HCT116 (cell line): ENCODE measurements at regions not wholly inside any gene's neighbourhood (a gene's known extent, or its start where the extent isn't known, plus 50 kb on each side); places are given as distances from the start of the nearest gene placed in this dataset.

Experiments
- ATAC-seq: fragments of 200-7000 bp; cut with Tn5 transposase; 2 replicates; pipeline ENCODE4 v1.9.1; 2020; ENCODE audit warnings: mild to moderate bottlenecking, moderate library complexity
- BruUV-seq: library from RNA; stranded (reverse); fragments of 400-500 nt; replicated peaks from 2 replicates; lab custom pipeline; 2021; lab: Mats Ljungman, UMichigan
- CTCF ChIA-PET: fragments of 300-600 bp; sonication (Branson Sonifier 250); formaldehyde crosslinking; loops from one replicate; lab custom pipeline; 2021; ENCODE audit warnings: antibody characterized with exemption; lab: Charles Lee
- POLR2A ChIA-PET: fragments of 300-600, 350-600 bp; sonication (Branson Sonifier 250); formaldehyde crosslinking; loops from one replicate; lab custom pipeline; 2021; ENCODE audit warnings: antibody characterized with exemption; lab: Charles Lee
- RAD21 ChIA-PET, 2 experiments: fragments of 300-600 bp; sonication (Branson Sonifier 250); formaldehyde crosslinking; loops; one replicate each; lab custom pipeline; 2023; ENCODE audit warnings: low total read pairs in 2 of 2; ENCODE audit not compliant: uncharacterized antibody in 2 of 2, unreplicated experiment in 2 of 2, low non-redundant PET in 1 of 2; lab: Charles Lee
- DNase-seq: peaks from one replicate; pipeline ENCODE4 v3.0.0-alpha.2; 2010; ENCODE audit warnings: low read depth, low spot score
- H2AFZ ChIP-seq: fragments of 200-600 bp; shearing (Covaris generic), sonication (generic); 2 replicates; pipeline ENCODE4 v1.6.1; 2017; ENCODE audit warnings: low read depth, mixed run types, mixed read lengths, antibody characterized with exemption, low read length; ENCODE audit not compliant: poor library complexity, severe bottlenecking
- H3K27ac ChIP-seq: 2 replicates; pipeline ENCODE4 v1.5.1; 2012; ENCODE audit warnings: low read depth, low read length
- H3K27me3 ChIP-seq: fragments of 200-600 bp; sonication (generic); 2 replicates; pipeline ENCODE4 v1.6.1; 2016; ENCODE audit warnings: mixed run types, low read length, mixed read lengths; ENCODE audit not compliant: insufficient read depth
- H3K36me3 ChIP-seq, 2 experiments: fragments of 200-500 bp in 1 of 2; fragments of 200-600 bp in 1 of 2; sonication (Bioruptor generic) in 1 of 2; sonication (generic) in 1 of 2; 2 replicates each; pipeline versions ENCODE4 v1.5.1 to v1.6.1; 2014 to 2016; ENCODE audit warnings: low read length in 2 of 2, inconsistent platforms in 1 of 2, mixed read lengths in 1 of 2, mixed run types in 1 of 2; ENCODE audit not compliant: insufficient read depth in 2 of 2, control insufficient read depth in 1 of 2
- H3K4me1 ChIP-seq, 2 experiments: fragments of 200-600 bp in 1 of 2; sonication (generic) in 1 of 2; 2 replicates each; pipeline versions ENCODE4 v1.5.1 to v1.6.1; 2012 to 2017; ENCODE audit warnings: low read length in 2 of 2, inconsistent platforms in 1 of 2, mild to moderate bottlenecking in 1 of 2, mixed read lengths in 1 of 2, mixed run types in 1 of 2, moderate library complexity in 1 of 2; ENCODE audit not compliant: insufficient read depth in 2 of 2, control insufficient read depth in 1 of 2
- H3K4me2 ChIP-seq: fragments of 200-600 bp; sonication (generic); 2 replicates; pipeline ENCODE4 v1.6.1; 2017; ENCODE audit warnings: mixed run types, low read length, mixed read lengths
- H3K4me3 ChIP-seq, 2 experiments: fragments of 200-600 bp in 1 of 2; sonication (generic) in 1 of 2; replicated peaks in 1 of 2; 2 replicates each; pipeline ENCODE4 v1.5.1; 2011 to 2016; ENCODE audit warnings: low read length in 2 of 2, control low read depth in 1 of 2, low read depth in 1 of 2, mild to moderate bottlenecking in 1 of 2, mixed read lengths in 1 of 2, mixed run types in 1 of 2
- H3K79me2 ChIP-seq: fragments of 200-600 bp; sonication (generic); 2 replicates; pipeline ENCODE4 v1.6.1; 2017; ENCODE audit warnings: mild to moderate bottlenecking, mixed run types, low read length, moderate library complexity, mixed read lengths; ENCODE audit not compliant: insufficient read depth
- H3K9ac ChIP-seq: fragments of 200-600 bp; sonication (generic); 2 replicates; pipeline ENCODE4 v1.6.1; 2016; ENCODE audit warnings: low read length, mixed read lengths
- H3K9me2 ChIP-seq: fragments of 200-600 bp; sonication (generic), shearing (Covaris generic); 2 replicates; pipeline ENCODE4 v1.6.1; 2017; ENCODE audit warnings: mixed run types, mild to moderate bottlenecking, moderate library complexity; ENCODE audit not compliant: insufficient read depth
- H3K9me3 ChIP-seq, 2 experiments: fragments of 200-500 bp in 1 of 2; fragments of 200-600 bp in 1 of 2; sonication (Bioruptor generic) in 1 of 2; sonication (generic) in 1 of 2; 2 replicates each; pipeline ENCODE4 v1.6.1; 2014 to 2017; ENCODE audit warnings: low read length in 2 of 2, mixed read lengths in 2 of 2, inconsistent platforms in 1 of 2, low read depth in 1 of 2, mild to moderate bottlenecking in 1 of 2, mixed run types in 1 of 2, moderate library complexity in 1 of 2; ENCODE audit not compliant: control insufficient read depth in 1 of 2, insufficient read depth in 1 of 2
- H4K20me1 ChIP-seq: fragments of 200-600 bp; sonication (generic), shearing (Covaris generic); 2 replicates; pipeline ENCODE4 v1.6.1; 2017; ENCODE audit warnings: mixed run types, mild to moderate bottlenecking, moderate library complexity; ENCODE audit not compliant: insufficient read depth
- CBX3 ChIP-seq: IDR thresholded peaks from 2 replicates; pipeline ENCODE4 v1.6.1; 2012; ENCODE audit warnings: low read depth
- CEBPB ChIP-seq: IDR thresholded peaks from 2 replicates; pipeline ENCODE4 v1.6.1; 2012; ENCODE audit warnings: low read depth
- ELF1 ChIP-seq: IDR thresholded peaks from 2 replicates; pipeline ENCODE4 v1.6.1; 2012; ENCODE audit warnings: low read depth, borderline replicate concordance
- EZH2 ChIP-seq: fragments of 200-600 bp; sonication (generic); IDR thresholded peaks from 2 replicates; pipeline ENCODE4 v1.6.1; 2017; ENCODE audit warnings: antibody characterized with exemption, mixed run types
- EZH2phosphoT487 ChIP-seq: fragments of 200-600 bp; IDR thresholded peaks from 2 replicates; pipeline ENCODE4 v1.6.1; 2018; ENCODE audit warnings: antibody characterized with exemption, borderline replicate concordance
- FOSL1 ChIP-seq: IDR thresholded peaks from 2 replicates; pipeline ENCODE4 v1.6.1; 2012; ENCODE audit warnings: low read depth
- POLR2A ChIP-seq: IDR thresholded peaks from 2 replicates; pipeline ENCODE4 v1.7.0; 2011; ENCODE audit warnings: borderline replicate concordance; ENCODE audit not compliant: insufficient read depth, insufficient read length; ENCODE audit errors: extremely low read depth
- POLR2AphosphoS5 ChIP-seq: IDR thresholded peaks from 2 replicates; pipeline ENCODE4 v1.6.1; 2011; ENCODE audit warnings: mild to moderate bottlenecking, low read depth, low read length, moderate library complexity
- RAD21 ChIP-seq: IDR thresholded peaks from 2 replicates; pipeline ENCODE4 v1.6.1; 2012; ENCODE audit warnings: low read depth, mild to moderate bottlenecking
- YY1 ChIP-seq: IDR thresholded peaks from 2 replicates; pipeline ENCODE4 v1.6.1; 2011; ENCODE audit warnings: low read length, low read depth, moderate library complexity, mild to moderate bottlenecking; ENCODE audit not compliant: insufficient replicate concordance; ENCODE audit errors: extremely low read depth
- ZFX ChIP-seq: fragments of 450-650 bp; IDR thresholded peaks from 2 replicates; pipeline ENCODE4 v1.6.1; 2017
- ZNF274 ChIP-seq: fragments of 200-500 bp; sonication (Bioruptor generic); IDR thresholded peaks from 2 replicates; pipeline ENCODE4 v1.6.1; 2014; ENCODE audit warnings: mild to moderate bottlenecking, low read depth, low read length, inconsistent platforms
- intact Hi-C: fragments of 100-400 bp; cut with micrococcal nuclease; formaldehyde crosslinking; loops from 2 replicates; pipeline ENCODE4 v1.10.0; 2022
- TF ChIP-seq, protein P1 (sequence below): IDR thresholded peaks from 2 replicates; pipeline ENCODE4 v1.6.1; 2011; ENCODE audit warnings: mild to moderate bottlenecking, low read length, moderate library complexity; ENCODE audit not compliant: insufficient replicate concordance; ENCODE audit errors: extremely low read depth
- TF ChIP-seq, protein P2 (sequence below): IDR thresholded peaks from 2 replicates; pipeline ENCODE4 v1.6.1; 2012; ENCODE audit warnings: low read depth
- TF ChIP-seq, protein P3 (sequence below): IDR thresholded peaks from 2 replicates; pipeline ENCODE4 v1.6.1; 2012
- TF ChIP-seq, protein P4 (sequence below): IDR thresholded peaks from 2 replicates; pipeline ENCODE4 v1.6.1; 2012

DNA sequence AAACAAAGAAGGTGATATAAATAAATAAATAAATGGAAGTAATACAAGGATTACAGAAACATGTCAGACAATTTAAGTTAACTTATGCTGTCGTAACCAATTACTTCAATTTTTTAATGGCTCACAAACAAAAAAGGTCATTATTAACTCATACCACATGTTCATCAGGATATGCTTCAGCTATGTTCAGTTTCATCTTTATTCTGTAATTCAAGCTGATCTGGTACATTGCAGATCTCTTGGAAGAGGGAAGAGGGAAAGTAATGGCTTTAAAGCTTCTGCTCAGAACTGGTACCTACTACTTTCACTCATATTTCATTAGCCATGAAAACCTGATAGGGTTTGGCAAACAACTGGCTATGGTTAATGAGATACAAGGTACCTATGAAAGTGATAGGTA is 67.6 kb upstream of the ERBB4 start:
- no peak overlapping the region for H3K4me2 ChIP-seq
- RAD21 ChIA-PET: no interaction called here
- H2AFZ ChIP-seq: no peak overlapping the region
- H4K20me1 ChIP-seq: no peaks in the 10 kb centered on the region
- H3K36me3 ChIP-seq: no peaks in the 10 kb centered on the region
- H3K27ac ChIP-seq: no peak overlapping the region
- DNase-seq: no peak
- H3K9me3 ChIP-seq: no peaks in the 10 kb centered on the region
- H3K27me3 ChIP-seq: no peaks in the 10 kb centered on the region
- TF ChIP-seq, protein P1, sequence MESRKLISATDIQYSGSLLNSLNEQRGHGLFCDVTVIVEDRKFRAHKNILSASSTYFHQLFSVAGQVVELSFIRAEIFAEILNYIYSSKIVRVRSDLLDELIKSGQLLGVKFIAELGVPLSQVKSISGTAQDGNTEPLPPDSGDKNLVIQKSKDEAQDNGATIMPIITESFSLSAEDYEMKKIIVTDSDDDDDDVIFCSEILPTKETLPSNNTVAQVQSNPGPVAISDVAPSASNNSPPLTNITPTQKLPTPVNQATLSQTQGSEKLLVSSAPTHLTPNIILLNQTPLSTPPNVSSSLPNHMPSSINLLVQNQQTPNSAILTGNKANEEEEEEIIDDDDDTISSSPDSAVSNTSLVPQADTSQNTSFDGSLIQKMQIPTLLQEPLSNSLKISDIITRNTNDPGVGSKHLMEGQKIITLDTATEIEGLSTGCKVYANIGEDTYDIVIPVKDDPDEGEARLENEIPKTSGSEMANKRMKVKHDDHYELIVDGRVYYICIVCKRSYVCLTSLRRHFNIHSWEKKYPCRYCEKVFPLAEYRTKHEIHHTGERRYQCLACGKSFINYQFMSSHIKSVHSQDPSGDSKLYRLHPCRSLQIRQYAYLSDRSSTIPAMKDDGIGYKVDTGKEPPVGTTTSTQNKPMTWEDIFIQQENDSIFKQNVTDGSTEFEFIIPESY: no peak
- TF ChIP-seq CEBPB: no peak
- TF ChIP-seq EZH2phosphoT487: no peak
- no peak for TF ChIP-seq CBX3
- TF ChIP-seq ZNF274: no peak
- TF ChIP-seq, protein P2, sequence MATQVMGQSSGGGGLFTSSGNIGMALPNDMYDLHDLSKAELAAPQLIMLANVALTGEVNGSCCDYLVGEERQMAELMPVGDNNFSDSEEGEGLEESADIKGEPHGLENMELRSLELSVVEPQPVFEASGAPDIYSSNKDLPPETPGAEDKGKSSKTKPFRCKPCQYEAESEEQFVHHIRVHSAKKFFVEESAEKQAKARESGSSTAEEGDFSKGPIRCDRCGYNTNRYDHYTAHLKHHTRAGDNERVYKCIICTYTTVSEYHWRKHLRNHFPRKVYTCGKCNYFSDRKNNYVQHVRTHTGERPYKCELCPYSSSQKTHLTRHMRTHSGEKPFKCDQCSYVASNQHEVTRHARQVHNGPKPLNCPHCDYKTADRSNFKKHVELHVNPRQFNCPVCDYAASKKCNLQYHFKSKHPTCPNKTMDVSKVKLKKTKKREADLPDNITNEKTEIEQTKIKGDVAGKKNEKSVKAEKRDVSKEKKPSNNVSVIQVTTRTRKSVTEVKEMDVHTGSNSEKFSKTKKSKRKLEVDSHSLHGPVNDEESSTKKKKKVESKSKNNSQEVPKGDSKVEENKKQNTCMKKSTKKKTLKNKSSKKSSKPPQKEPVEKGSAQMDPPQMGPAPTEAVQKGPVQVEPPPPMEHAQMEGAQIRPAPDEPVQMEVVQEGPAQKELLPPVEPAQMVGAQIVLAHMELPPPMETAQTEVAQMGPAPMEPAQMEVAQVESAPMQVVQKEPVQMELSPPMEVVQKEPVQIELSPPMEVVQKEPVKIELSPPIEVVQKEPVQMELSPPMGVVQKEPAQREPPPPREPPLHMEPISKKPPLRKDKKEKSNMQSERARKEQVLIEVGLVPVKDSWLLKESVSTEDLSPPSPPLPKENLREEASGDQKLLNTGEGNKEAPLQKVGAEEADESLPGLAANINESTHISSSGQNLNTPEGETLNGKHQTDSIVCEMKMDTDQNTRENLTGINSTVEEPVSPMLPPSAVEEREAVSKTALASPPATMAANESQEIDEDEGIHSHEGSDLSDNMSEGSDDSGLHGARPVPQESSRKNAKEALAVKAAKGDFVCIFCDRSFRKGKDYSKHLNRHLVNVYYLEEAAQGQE: no peak
- no peak for TF ChIP-seq EZH2
- no peak for TF ChIP-seq ZFX
- no peak for TF ChIP-seq POLR2A
- no peak for TF ChIP-seq POLR2AphosphoS5
- TF ChIP-seq RAD21: no peak
- no peak for TF ChIP-seq ELF1
- TF ChIP-seq FOSL1: no peak
- TF ChIP-seq, protein P3, sequence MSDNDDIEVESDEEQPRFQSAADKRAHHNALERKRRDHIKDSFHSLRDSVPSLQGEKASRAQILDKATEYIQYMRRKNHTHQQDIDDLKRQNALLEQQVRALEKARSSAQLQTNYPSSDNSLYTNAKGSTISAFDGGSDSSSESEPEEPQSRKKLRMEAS: no peak
- no peak for TF ChIP-seq YY1
- TF ChIP-seq, protein P4, sequence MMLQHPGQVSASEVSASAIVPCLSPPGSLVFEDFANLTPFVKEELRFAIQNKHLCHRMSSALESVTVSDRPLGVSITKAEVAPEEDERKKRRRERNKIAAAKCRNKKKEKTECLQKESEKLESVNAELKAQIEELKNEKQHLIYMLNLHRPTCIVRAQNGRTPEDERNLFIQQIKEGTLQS: no peak
- TF ChIP-seq, all 23 proteins: peak for 0
- Histone ChIP-seq H3K4me1 (no peaks in the 10 kb centered on the region), H3K4me3 (no peak overlapping the region), H3K9me2 (no peaks in the 10 kb centered on the region), H3K79me2 (no peaks in the 10 kb centered on the region), H3K9ac (no peak overlapping the region)
- ChIA-PET CTCF (no interaction called here), POLR2A (no interaction called here)
- no peak for ATAC-seq
- BruUV-seq: no TSS peak
- intact Hi-C loops: no loop called here
